Lower leg skin (tissue), 3 donors: ENCODE measurements at regions not wholly inside any gene's neighbourhood (a gene's known extent, or its start where the extent isn't known, plus 50 kb on each side); places are given as distances from the start of the nearest gene placed in this dataset.

ENCODE experiments used
- POLR2A ChIP-seq, 2 donors: fragments of 450-650 bp; IDR thresholded peaks; one replicate each; pipeline ENCODE4 v1.6.1; 2016 to 2017; ENCODE audit warnings: antibody characterized with exemption in 2 of 2, mild to moderate bottlenecking in 1 of 2, moderate library complexity in 1 of 2
- TF ChIP-seq, protein P1 (sequence below), 3 donors: fragments of 450-650 bp; IDR thresholded peaks; one replicate each; pipeline ENCODE4 v1.5.1; 2016; ENCODE audit warnings: antibody characterized with exemption in 3 of 3, mild to moderate bottlenecking in 3 of 3, moderate library complexity in 2 of 3

DNA sequence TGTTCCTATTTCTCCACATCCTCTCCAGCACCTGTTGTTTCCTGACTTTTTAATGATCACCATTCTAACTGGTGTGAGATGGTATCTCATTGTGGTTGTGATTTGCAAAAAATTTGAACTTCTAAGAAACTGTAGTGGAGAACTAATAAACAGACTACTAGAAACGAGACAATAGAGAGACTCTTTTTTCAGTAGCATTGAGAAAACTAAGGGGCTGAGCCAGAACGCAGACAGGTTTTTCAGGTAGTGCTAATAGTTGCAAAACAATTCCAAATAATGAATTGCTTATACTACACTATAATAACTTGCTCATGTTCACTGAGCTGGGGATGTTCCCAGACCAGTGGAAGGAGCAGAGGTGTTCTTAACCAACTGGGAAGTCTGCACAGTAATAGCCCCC, 98.8 kb upstream of the DPH5 start:
- no peak for TF ChIP-seq POLR2A (IDR thresholded peaks at IDR 0.05)
- TF ChIP-seq, protein P1, sequence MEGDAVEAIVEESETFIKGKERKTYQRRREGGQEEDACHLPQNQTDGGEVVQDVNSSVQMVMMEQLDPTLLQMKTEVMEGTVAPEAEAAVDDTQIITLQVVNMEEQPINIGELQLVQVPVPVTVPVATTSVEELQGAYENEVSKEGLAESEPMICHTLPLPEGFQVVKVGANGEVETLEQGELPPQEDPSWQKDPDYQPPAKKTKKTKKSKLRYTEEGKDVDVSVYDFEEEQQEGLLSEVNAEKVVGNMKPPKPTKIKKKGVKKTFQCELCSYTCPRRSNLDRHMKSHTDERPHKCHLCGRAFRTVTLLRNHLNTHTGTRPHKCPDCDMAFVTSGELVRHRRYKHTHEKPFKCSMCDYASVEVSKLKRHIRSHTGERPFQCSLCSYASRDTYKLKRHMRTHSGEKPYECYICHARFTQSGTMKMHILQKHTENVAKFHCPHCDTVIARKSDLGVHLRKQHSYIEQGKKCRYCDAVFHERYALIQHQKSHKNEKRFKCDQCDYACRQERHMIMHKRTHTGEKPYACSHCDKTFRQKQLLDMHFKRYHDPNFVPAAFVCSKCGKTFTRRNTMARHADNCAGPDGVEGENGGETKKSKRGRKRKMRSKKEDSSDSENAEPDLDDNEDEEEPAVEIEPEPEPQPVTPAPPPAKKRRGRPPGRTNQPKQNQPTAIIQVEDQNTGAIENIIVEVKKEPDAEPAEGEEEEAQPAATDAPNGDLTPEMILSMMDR (IDR thresholded peaks at IDR 0.05), result no peak
